Keratinocyte (primary cell): ENCODE measurements at regions not wholly inside any gene's neighbourhood (a gene's known extent, or its start where the extent isn't known, plus 50 kb on each side); places are given as distances from the start of the nearest gene placed in this dataset.

Experiments
- CTCF ChIP-seq, 3 experiments: IDR thresholded peaks in 1 of 3; conservative IDR thresholded peaks in 1 of 3; optimal IDR thresholded peaks in 1 of 3; 2 replicates in 2 of 3; 3 replicates in 1 of 3; pipeline versions ENCODE3 to v1.5.1; 2011; ENCODE audit warnings: low read length in 3 of 3, mild to moderate bottlenecking in 3 of 3, moderate library complexity in 2 of 3, control low read depth in 1 of 3, inconsistent platforms in 1 of 3; ENCODE audit not compliant: insufficient read depth in 2 of 3; ENCODE audit errors: extremely low read depth in 1 of 3
- EZH2 ChIP-seq: IDR thresholded peaks from one replicate; pipeline ENCODE4 v1.6.1; 2012; ENCODE audit warnings: inconsistent platforms, mild to moderate bottlenecking, low read length, moderate library complexity

GRCh38 chr5:38795986-38796741, 49.6 kb upstream of the OSMR start:
- TF ChIP-seq CTCF (optimal IDR thresholded peaks at IDR 0.05 in 1 of 3, IDR thresholded peaks at IDR 0.05 in 1 of 3, conservative IDR thresholded peaks at IDR 0.05 in 1 of 3; ENCODE audit: extremely low read depth in 1 of 3, insufficient read depth in 2 of 3, low read length in 3 of 3) = no peak
- TF ChIP-seq EZH2 = no peak
